HG03066 (cell line): ENCODE measurements at regions not wholly inside any gene's neighbourhood (a gene's known extent, or its start where the extent isn't known, plus 50 kb on each side); places are given as distances from the start of the nearest gene placed in this dataset.
"Not testable (repeated sequence)": the region's sequence is repeated elsewhere in the genome, so short reads cannot be mapped to it uniquely, and the experiment has no call there.

Experiments used
- ATAC-seq: cut with Tn5 transposase; IDR thresholded peaks from one replicate; pipeline ENCODE4 v1.9.1; 2021; ENCODE audit warnings: low read depth; ENCODE audit not compliant: unreplicated experiment

DNA sequence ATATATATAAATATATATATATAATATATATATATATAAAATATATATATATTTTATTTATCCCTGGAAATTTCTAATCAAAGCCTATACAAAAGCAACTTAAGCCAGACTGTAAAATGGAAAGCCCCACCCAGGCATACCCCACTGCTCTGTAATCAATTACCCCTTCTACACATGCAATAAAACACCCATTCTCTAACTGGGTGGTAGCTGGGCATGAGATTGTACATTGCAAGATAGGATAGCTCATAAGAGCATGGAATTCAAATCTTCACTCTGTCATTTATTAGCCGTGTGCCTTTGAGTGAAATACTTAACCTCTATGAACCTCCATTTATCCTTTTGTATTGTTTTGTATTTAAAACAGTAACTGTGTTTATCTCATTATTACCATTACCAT is 405.3 kb upstream of the SLC30A5 start:
- no peak for ATAC-seq

DNA sequence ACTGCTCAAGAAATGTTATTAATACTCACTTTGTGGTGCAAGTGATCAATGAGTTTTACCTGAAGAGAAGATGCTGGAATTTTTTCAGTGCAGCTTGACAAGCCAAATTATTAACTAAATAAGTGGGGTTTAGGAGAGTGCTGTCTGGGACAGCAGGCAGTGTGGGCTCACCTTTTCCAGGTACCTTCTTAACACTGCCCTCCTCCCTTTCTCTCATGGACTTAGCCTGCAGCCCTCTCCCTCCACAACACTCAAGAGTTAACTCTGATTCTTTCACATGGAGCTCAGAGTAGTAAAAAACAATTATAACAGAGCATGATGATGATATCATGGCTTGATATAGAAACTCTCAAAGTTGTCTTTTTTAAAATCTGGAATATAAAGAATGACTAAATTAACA is 404.8 kb upstream of the SLC30A5 start:
- no peak for ATAC-seq

DNA sequence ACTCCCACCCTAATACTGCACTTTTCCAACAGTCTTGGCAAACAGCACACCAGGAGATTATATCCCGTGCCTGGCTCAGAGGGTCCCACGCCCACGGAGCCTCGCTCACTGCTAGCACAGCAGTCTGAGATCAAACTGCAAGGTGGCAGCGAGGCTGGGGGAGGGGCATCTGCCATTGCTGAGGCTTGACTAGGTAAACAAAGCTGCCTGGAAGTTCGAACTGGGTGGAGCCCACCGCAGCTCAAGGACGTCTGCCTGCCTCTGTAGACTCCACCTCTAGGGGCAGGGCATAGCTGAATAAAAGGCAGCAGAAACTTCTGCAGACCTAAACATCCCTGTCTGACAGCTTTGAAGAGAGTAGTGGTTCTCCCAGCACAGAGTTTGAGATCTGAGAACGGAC is 401.9 kb upstream of the SLC30A5 start:
- not testable (repeated sequence) for ATAC-seq

DNA sequence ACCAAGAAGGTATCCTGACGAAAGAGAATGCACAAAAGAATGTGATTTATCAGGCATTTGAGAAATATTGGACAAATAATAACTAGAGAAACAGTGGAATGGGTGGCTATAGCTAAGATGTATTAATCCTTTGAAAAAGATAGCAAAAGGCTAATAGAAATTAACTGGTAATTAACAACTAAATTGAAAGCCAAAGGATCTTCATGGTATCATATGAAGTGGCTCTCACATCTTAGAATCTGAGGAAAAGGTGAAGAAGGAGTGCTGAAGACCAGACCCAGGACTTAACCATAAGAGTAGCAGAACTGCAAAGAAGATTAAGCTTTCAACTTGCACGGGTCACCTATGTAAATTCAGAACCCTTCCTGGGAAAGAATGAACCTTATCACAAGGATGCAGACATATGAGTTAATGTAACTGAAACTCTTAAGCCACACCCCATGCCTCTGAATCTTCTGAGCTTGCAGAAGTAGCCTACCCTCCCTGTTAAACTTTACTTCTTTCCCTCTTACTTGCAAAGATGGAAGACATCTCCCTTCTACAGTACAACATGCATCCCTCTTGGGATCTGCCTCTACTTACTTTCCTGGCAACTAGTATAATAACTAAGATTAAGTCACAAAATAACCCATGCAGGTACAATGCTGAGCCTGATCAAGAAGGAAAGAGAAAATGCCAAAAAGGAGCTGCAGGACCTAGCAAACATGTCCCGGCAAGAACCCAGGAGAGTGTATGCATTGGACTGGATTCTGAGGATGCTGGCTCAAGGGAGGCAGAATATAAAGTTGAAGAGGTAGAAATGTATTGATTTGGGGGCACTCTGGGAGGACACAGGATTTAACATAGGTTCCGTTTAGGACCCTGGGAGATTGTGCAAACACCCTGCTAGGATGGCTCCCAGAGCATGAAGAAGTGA is 395.5 kb upstream of the SLC30A5 start:
- ATAC-seq: no peak

DNA sequence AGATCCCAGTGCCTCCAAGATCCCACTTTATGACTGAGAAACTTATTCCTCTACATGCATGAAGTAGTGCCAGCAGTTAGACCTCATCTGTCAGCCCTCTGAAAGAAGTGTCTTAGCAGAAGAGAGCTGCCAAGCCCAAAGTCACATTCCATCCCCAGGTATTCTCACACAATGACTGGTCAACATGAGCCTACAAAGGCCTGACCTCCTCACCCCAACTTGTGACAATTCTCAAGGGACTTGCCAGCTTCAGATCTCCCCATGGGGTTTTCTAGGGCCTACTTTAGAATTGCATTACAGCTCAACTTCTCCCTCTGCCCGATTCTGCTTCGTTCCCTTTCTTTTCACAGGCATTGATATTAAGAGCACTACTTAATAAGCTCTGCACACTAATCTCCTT is 393.8 kb upstream of the SLC30A5 start:
- no peak for ATAC-seq

DNA sequence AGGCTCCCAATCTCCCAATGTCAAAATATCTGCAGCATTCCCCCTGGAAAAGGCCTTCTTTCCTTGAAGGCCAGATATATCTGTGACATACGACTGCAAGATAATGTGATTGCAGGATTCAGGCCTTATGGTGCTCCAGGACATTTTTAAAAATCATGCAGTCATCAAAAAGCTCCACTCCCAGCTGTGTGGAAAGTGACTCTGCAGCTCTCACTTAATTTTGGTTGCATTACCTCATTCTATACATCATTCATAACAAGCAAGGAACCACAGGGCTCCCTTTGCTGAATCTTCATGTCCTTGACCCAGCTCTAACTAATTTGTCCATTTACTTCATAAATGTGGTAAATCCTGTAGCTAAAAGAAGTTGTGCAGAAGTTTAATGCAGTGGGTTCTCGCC is 386.2 kb upstream of the SLC30A5 start:
- no peak for ATAC-seq

DNA sequence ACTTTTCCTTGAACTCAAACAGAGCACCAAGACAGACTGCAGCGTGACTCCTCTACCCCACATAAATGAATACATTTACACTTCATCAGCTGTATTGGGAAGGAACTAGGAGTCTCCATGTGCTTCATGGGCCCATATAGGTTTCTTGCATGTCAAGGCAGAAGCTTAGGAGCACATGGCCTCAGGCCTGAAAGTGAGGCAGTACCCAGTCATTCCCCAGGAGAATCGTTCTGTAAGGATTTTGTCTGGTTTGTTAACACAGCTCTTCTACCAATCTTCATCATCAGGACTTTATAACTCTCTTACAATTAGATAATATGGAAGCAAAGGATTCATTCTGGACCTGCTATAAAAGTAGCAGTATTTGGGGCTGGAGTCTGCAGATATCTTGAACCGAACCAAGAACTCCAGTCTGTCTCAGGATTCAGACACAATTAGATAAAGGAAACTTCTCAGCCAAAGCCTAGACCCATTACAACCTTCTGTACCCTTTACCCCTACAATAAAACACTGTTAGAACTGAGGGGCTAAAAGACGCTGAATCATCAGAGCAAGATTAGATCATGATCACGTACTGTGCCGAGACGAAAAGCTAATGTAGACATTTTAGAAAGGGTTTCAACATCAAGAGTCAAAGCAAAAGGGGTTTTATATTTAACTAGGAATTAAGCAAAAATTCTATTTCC is 385.5 kb upstream of the SLC30A5 start:
- no peak for ATAC-seq

DNA sequence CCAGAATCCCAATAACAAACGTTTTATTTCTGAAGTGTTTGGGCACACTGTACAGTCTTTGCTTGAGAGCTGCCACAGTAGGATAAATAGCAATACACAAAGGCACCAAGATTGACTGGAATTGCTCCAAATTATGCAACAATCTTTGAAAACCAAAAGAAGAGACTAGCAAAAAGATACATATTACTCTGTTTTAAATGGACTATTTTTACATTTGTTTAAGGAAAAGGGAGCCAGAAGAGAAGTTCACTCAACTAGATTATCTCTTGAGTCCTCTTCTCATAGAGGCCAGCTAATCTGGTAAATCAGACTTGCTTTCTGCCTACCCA is 385.0 kb upstream of the SLC30A5 start:
- no peak for ATAC-seq

DNA sequence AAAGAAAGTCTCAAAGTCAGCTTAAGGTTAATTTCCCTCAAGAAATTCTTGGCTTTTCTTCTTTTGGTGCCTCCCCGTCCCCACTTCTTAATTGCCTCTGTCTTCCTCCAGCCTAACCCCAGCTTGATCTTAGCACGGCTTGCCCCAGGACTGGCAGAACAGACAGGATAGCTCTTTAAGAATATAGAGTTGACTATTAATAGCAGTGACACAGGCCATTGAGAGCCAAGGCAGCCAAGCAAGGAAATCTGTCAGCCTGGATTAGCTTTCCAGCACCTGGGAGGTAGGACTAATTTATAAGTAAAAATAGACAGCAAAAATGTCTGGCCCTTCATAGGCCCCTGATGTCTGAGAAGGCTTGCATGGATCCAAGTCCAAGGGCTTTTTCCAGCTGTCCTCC is 384.6 kb upstream of the SLC30A5 start:
- no peak for ATAC-seq

DNA sequence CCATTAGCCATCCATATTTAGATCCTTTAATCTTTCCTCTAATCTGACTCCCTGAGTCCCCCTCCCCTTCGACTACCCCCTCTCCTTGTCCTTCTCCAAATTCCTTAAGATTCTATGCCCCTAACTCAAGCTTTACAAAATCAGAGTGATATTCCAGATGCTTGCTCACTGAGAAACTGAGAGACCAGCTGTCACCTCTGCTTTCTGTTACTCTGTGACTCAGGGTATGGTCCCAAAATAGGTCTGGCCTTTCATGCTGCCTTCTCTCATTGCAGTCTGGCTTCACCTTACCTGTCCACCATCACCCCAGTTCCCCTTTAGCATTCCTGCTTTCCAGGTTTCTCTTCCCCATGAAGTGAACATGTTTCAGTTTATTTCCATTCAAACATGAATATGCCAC is 383.3 kb upstream of the SLC30A5 start:
- peak; percentile 49 for ATAC-seq

DNA sequence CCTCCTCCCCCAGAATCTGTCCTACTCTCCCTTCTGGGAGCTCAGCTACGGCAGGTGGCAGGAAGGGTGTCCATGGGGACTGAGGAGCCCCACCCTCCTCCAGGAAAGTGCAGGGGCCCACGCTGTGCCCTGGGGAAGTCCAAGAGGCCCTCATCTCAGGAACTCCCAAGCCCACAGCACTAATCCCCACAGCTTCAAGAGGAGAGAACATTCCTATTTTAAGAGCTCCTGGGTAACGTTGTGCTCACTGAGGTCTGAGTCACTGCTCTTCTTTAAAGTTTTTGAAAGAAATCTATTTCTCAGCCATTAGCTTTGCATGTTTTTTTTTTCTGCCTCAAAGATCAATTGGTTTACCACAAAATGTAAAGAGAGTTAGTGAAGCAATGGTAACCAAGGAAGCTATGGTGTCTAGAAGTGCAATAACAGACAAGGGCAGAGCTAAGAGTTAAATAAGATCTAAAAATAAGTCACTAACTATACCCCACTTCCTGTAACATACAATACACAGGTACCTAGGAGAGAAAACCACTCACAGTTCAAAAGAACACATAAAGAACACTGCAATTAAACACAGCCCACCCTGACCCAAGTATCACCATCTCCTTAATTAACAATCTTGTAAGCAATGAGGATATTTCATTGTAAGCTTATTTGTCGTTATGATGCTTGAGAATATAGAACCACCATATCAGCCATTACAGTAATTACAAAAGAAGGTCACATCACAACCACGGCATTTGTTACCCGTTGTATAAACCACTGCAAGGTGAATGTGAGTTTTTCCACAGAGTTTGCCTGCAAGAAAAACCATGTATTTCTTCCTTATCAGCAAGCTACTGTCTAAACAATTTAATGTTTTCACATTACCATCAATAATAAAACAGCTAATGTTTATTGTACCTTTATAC is 382.3 kb upstream of the SLC30A5 start:
- peak; percentile 94 for ATAC-seq

DNA sequence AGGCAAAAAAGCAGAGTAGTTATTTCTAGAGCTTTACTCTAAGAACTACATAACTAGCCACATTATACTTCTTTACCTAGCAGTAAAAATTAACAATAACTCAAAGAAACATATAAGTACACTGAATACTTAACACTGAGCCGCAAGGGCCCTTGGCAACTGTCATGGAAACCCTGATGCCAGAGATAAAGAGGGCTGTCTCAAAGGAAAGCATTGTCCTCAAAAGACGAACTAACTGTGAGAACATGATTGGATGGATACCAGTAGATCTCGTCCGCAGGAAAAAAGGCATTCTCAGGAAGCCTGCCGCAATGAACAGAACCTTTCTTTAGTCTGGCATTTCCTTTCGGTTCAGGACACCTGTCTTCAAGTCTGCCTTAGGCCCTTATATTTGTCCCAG is 379.0 kb upstream of the SLC30A5 start:
- ATAC-seq: no peak

DNA sequence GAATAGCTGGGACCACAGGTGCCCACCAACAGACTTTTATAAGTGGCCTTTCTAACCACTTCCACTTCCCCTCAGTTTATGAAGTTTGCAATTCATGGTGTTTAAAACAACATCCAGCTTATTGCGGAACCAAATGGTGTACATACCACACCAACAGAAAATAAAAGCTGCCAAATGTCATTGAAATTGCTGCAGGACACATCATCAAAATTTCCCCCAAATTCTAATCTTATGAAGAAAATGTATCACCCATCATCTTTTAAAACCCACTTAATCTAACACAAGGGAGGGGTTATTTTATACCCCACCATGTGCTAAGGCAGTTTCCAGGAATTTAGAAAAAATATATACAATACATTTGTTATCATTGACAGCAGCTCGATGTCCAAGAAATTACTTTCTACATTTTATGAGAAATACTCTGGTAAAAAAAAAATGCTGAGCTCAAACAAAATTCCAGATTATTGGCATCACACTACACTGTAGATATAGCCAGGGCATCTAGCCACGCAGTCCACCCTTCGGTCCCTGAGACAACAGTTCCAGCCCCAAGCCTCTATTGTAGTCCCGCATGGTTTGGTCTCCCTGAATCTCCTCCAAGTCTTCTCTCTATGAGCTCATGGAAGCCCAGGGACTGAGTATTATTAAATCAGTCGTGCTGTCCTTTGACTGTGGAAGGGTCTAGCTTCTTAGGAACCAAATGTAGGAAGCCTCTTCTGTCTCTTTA is 372.8 kb upstream of the SLC30A5 start:
- ATAC-seq: no peak

DNA sequence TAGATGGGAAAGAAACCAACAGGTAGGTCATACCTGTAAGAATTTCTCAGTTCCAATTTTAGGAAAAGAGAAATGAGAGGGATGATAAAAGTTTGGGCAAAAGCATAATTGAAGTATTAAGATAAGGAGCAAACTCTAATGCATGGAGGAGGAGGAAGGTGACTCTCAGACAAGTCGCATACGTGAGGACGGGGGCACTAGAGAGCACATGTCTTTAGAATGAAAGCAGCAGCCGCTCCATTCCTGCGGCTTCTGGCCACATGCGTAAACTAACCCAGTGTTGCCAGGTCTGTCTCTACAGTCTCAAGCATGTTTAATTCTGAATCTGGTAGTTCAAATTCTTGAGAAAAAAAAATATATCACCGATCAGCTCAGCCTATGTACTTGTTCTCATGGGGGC is 371.5 kb upstream of the SLC30A5 start:
- no peak for ATAC-seq

DNA sequence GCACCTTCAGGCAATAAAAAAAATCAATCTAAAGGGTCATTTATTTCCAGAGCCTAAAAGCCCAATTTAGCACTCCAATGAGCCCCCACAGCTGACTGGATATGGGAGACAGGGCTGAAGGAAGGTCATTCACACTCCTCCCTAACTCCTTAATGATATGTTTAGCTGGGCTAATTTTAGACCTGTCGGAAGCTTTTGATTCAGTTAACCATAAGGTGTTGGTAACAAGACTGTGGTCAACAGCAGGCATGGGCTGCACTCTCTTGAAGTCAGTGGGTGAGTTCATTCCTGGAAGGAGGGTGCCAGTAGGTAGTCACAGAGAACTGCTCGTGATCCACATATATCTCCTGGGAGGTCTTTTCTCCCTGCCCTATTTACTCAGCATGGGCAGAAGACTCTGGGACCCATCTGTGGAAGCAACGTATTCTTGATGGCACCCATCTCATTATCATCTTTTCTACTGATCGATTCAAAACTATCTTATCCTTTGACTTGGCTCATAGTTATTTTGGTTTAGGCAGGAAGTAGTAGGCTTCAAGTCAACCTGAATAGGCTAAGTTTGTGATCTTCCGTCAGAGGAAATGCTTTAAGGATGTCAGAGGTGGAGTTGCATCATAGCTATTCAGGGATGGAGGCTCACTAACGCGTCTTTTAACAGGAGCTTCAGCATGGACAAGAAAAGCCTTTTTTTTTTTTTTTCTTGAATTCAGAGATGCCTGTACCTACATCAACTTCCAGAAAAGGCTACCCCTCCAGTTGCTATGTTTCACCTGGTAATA is 367.7 kb upstream of the SLC30A5 start:
- ATAC-seq: no peak

DNA sequence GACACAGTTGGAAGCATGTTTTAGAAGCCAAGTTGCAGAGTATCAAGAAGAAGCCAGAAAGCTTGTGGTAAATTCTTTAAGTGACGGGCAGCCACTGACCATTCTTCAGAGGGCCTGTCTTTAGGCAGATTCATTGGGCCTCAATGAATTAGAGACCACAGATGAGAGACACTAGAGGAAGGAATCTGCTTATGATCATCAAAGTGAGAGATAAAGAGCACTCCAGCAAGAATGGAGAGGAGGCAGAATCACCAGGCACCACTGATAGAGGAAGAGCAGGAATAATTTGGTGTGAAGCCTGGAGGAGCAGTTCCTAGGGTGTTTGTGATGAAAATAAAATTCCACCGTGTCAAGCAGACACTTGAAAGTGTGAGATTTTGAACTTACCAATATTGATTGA is 365.9 kb upstream of the SLC30A5 start:
- no peak for ATAC-seq

DNA sequence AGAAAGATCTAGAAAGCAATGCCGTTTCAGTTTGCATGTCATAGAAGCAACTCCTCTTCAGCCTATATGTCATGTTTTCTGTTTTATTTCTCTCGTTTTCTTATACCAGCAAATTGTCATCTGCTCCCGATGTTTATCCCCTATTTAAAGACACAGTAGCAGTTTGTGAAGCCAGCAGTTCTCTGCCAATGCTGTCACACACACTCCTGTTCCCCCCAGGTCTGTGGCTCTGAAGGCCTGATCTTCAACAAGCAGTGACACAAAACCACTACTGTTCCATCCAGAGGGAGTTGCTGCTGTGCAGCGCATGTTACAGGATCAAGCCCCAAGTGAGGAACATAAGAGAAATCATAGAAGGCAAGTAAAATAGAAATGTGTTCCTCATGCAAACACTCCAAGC is 364.1 kb upstream of the SLC30A5 start:
- ATAC-seq: no peak

DNA sequence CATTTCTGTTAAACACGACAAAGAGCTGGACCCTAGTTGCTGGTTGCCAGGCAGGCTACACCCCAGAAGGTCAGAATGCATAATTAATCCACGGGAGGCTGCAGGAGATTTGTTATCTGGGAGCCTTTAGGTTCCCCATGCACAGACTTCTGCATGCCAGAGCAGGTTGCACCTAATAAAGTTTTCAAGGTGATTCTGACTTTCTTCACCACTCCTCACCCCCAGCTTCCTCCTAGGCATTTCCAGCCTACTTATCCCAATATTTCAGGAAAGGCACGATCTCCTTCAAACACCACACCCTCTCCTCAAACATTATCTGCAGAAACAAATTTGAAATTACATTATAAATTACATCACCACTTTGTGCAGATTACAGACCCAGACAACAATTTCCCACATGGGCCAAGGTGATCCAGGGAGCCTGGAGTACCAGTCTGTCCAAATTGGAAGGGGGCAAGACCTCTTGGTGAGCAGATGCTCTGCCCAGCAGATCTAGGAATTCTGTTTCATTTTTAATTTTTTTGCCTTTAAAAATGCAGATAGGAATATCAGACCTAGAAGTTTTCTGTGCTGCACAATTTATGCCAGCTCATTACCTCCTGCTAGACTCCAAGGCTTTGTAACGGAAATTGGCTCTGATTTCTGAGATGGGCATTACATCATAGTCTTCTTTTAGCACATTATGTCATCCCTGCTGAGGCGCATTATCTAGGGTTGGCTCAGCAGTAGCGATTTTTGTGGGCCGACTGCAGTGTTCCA is 363.4 kb upstream of the SLC30A5 start:
- ATAC-seq: no peak
